ENCODE measurements at regions not wholly inside any gene's neighbourhood (a gene's known extent, or its start where the extent isn't known, plus 50 kb on each side); places are given as distances from the start of the nearest gene placed in this dataset.

DNA sequence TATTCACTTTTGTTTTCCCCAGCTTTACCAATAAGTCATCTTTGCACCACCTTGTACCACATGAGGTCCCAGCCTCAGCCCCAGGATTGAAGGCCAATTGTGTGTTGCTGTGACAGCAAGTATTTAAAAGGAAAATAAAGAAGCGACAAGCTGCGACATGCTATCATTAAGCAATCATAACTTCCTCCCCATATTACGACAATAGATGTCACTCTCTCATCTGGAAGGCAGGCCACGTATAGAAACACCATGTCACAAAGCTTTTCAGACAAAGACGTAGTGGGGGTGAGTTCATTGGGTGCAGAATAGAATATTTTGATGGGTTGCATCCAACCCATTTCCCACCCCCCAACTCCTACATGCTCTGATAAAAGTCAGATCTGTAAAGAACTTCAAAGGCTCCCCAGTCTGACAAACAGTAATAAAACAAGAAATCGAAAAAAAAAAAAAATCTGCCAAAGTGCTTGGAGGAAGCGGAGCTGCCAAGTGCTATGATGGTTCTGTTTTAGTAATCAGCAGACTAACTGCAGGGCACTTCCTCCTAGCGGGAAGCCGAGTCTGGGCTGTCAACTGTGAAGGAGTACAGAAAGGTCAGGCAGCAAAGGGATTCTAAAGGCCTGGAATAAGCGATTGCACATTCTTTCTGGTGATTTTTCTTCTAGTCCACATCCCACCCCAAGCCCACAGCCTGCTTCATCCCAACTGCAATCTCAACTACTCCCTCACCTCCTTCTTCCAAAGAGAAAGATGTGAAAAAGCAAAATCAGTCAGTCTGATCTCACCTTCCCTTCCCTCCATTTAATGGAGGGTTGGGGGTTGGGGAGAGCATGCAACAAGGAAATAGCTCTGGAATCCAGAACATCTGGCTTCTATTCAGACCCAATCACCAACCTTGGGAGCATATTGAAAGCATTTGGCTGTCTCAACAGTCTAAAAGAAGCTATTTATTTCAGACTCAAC lies 131.4 kb upstream of the UBASH3B start:
- H2AK5ac ChIP-seq (ENCODE audit: low read depth, low read length): no peak overlapping the region
- H3K14ac ChIP-seq (replicated peaks; ENCODE audit: low read depth, low read length): no peak overlapping the region
- H3K4me2 ChIP-seq (ENCODE audit: low read depth, low read length): no peak overlapping the region; the same call in 1 of the 2 replicates
- H2BK5ac ChIP-seq (ENCODE audit: low read depth, low read length, poor library complexity, severe bottlenecking): no peak overlapping the region
- no peak for DNase-seq
- in situ Hi-C loops (cut with MboI; ENCODE audit: low sequenced_read_pairs) (loop anchor here (25.0 kb wide), 1 partner anchor 1212 kb away; no protein-coding TSS in a partner anchor), dilution Hi-C loops (cut with HindIII; ENCODE audit: low sequenced_read_pairs, unreplicated experiment) (no loop called here), intact Hi-C loops (cut with micrococcal nuclease) (no loop called here)
- H3K9me3 ChIP-seq (ENCODE audit: control insufficient read depth, insufficient read depth, low read length): no peaks in the 10 kb centered on the region
- no peaks in the 10 kb centered on the region for H4K20me1 ChIP-seq (ENCODE audit: insufficient read depth, low read length)
- H4K5ac ChIP-seq (ENCODE audit: low read depth, low read length): no peak overlapping the region; the same call in 1 of the 2 replicates
- BruUV-seq (replicated peaks): no TSS peak
- peak overlapping the region; percentile 14 for H2AFZ ChIP-seq (replicated peaks; ENCODE audit: low read length, poor library complexity)
- H3K79me1 ChIP-seq (ENCODE audit: low read depth in 1 of 2, low read length in 2 of 2): no peaks in the 10 kb centered on the region
- H3K18ac ChIP-seq (ENCODE audit: low read depth, low read length): no peak overlapping the region; the same call in 1 of the 2 replicates
- H2BK15ac ChIP-seq (ENCODE audit: low read depth, low read length): no peak overlapping the region
- H4K91ac ChIP-seq (ENCODE audit: insufficient read depth, low read depth, low read length): no peak overlapping the region
- no peaks in the 10 kb centered on the region for H3K36me3 ChIP-seq (ENCODE audit: control insufficient read depth, insufficient read depth, low read length)
- no peak overlapping the region for H2BK120ac ChIP-seq (ENCODE audit: low read depth, low read length)
- H3K4ac ChIP-seq (ENCODE audit: low read depth, low read length): no peak overlapping the region
- no peak overlapping the region for H3K56ac ChIP-seq (ENCODE audit: extremely low read depth, insufficient read depth, low read length)
- H3K23ac ChIP-seq (ENCODE audit: low read depth, low read length): no peak overlapping the region
- H4K8ac ChIP-seq (ENCODE audit: low read depth in 2 of 2, low read length in 2 of 2): no peak overlapping the region
- H3K9ac ChIP-seq (ENCODE audit: low read depth, low read length): no peak overlapping the region
- no peaks in the 10 kb centered on the region; the same call in 1 of the 2 replicates for H3K4me1 ChIP-seq (ENCODE audit: control insufficient read depth, insufficient read depth, low read length)
- WGBS, 2 experiments (ENCODE audit: extremely low coverage in 2 of 2, insufficient read length in 1 of 2): no CpG with 5 or more reads among the region's 10 CpGs
- POLR2A ChIA-PET (ENCODE audit: unreplicated experiment): no interaction called here
- H3K27ac ChIP-seq (ENCODE audit: insufficient read depth, low read length): peak overlapping the region; percentile 15; the same call in 1 of the 2 replicates
- CTCF ChIA-PET: interaction anchor here (0.6 kb wide), 1 partner anchor 574 kb away, joined by 4 read pairs; no protein-coding TSS in a partner anchor
- TF ChIP-seq, protein P1, sequence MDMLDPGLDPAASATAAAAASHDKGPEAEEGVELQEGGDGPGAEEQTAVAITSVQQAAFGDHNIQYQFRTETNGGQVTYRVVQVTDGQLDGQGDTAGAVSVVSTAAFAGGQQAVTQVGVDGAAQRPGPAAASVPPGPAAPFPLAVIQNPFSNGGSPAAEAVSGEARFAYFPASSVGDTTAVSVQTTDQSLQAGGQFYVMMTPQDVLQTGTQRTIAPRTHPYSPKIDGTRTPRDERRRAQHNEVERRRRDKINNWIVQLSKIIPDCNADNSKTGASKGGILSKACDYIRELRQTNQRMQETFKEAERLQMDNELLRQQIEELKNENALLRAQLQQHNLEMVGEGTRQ (IDR thresholded peaks at IDR 0.05; ENCODE audit: low read depth, low read length): no peak
- TF ChIP-seq CEBPB (IDR thresholded peaks at IDR 0.05; ENCODE audit: low read depth, low read length) (no peak), FOS (IDR thresholded peaks at IDR 0.05; ENCODE audit: low read depth, low read length) (no peak), MAFK (IDR thresholded peaks at IDR 0.05; ENCODE audit: low read depth, low read length) (no peak), CHD1 (IDR thresholded peaks at IDR 0.05; ENCODE audit: low read depth, low read length) (no peak), MAZ (IDR thresholded peaks at IDR 0.05; ENCODE audit: borderline replicate concordance, low read depth, low read length) (no peak), RAD21 (IDR thresholded peaks at IDR 0.05; ENCODE audit: low read length) (no peak), NFE2L2 (IDR thresholded peaks at IDR 0.05; ENCODE audit: low read depth, low read length) (no peak)
- TF ChIP-seq, protein P2, sequence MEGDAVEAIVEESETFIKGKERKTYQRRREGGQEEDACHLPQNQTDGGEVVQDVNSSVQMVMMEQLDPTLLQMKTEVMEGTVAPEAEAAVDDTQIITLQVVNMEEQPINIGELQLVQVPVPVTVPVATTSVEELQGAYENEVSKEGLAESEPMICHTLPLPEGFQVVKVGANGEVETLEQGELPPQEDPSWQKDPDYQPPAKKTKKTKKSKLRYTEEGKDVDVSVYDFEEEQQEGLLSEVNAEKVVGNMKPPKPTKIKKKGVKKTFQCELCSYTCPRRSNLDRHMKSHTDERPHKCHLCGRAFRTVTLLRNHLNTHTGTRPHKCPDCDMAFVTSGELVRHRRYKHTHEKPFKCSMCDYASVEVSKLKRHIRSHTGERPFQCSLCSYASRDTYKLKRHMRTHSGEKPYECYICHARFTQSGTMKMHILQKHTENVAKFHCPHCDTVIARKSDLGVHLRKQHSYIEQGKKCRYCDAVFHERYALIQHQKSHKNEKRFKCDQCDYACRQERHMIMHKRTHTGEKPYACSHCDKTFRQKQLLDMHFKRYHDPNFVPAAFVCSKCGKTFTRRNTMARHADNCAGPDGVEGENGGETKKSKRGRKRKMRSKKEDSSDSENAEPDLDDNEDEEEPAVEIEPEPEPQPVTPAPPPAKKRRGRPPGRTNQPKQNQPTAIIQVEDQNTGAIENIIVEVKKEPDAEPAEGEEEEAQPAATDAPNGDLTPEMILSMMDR (conservative IDR thresholded peaks at IDR 0.05; ENCODE audit: low read depth, low read length): no peak
- no peak overlapping the region for H2BK20ac ChIP-seq (ENCODE audit: low read depth, low read length)
- ATAC-seq (ENCODE audit: low read depth): peak; percentile 77
- H3K27me3 ChIP-seq (ENCODE audit: control insufficient read depth, insufficient read depth, low read length): peaks cover 11% of the 10 kb centered on the region
- H2AK9ac ChIP-seq (replicated peaks; ENCODE audit: low read depth, low read length, poor library complexity): no peak overlapping the region
- H3K4me3 ChIP-seq (ENCODE audit: insufficient read depth, low read depth, low read length): no peak overlapping the region
- H3K9me1 ChIP-seq (ENCODE audit: insufficient read depth, low read length): no peaks in the 10 kb centered on the region
